Epithelial cell of esophagus (primary cell): ENCODE measurements at regions not wholly inside any gene's neighbourhood (a gene's known extent, or its start where the extent isn't known, plus 50 kb on each side); places are given as distances from the start of the nearest gene placed in this dataset.

Experiments
- DNase-seq: peaks from one replicate; pipeline ENCODE4 v3.0.0; 2010; ENCODE audit warnings: low read depth
- H3K4me3 ChIP-seq: 2 replicates; pipeline ENCODE4 v1.5.1; 2011; ENCODE audit warnings: mild to moderate bottlenecking, low read length, control low read depth
- CTCF ChIP-seq: IDR thresholded peaks from 2 replicates; pipeline ENCODE4 v1.5.1; 2011; ENCODE audit warnings: low read depth, mild to moderate bottlenecking, low read length, control low read depth, inconsistent platforms; ENCODE audit not compliant: insufficient read depth; ENCODE audit errors: missing control alignments

GRCh38 chr9:108162664-108163063, 673.1 kb upstream of the KLF4 start:
- no peak overlapping the region for H3K4me3 ChIP-seq
- DNase-seq: peak; percentile 43
- no peak for TF ChIP-seq CTCF

- DNase-seq: no peak
- H3K4me3 ChIP-seq: no peak overlapping the region
- no peak for TF ChIP-seq CTCF
These were observed 671.9 kb upstream of the KLF4 start for GRCh38 chr9:108161503-108161902.

GRCh38 chr9:108160706-108161355, 671.3 kb upstream of the KLF4 start:
- H3K4me3 ChIP-seq: no peak overlapping the region
- no peak for TF ChIP-seq CTCF
- DNase-seq: no peak

- TF ChIP-seq CTCF: no peak
- DNase-seq: no peak
- H3K4me3 ChIP-seq: no peak overlapping the region
These were observed 670.5 kb upstream of the KLF4 start for GRCh38 chr9:108160039-108160438.

GRCh38 chr9:108158236-108158995, 668.8 kb upstream of the KLF4 start:
- no peak overlapping the region for H3K4me3 ChIP-seq
- no peak for TF ChIP-seq CTCF
- DNase-seq: no peak

- no peak overlapping the region for H3K4me3 ChIP-seq
- peak; percentile 81 for DNase-seq
- TF ChIP-seq CTCF: no peak
These were observed 666.9 kb upstream of the KLF4 start for GRCh38 chr9:108156270-108156998.

- DNase-seq: no peak
- no peak for TF ChIP-seq CTCF
- no peak overlapping the region for H3K4me3 ChIP-seq
These were observed 663.8 kb upstream of the KLF4 start for GRCh38 chr9:108153416-108153815.
